Gastrocnemius medialis (tissue), 4 donors: ENCODE measurements at regions not wholly inside any gene's neighbourhood (a gene's known extent, or its start where the extent isn't known, plus 50 kb on each side); places are given as distances from the start of the nearest gene placed in this dataset.

Experiments
- CTCF ChIP-seq, 5 experiments: fragments of 450-650 bp in 3 of 5; fragments of 200-600 bp in 2 of 5; sonication (generic) in 2 of 5; IDR thresholded peaks in 4 of 5; conservative IDR thresholded peaks in 1 of 5; 1 replicate in 4 of 5; 2 replicates in 1 of 5; pipeline ENCODE4 v1.5.1; 2016 to 2019; ENCODE audit warnings: antibody characterized with exemption in 5 of 5, mild to moderate bottlenecking in 3 of 5, moderate library complexity in 3 of 5
- POLR2A ChIP-seq, 2 donors: fragments of 450-650 bp; IDR thresholded peaks; one replicate each; pipeline ENCODE4 v1.6.1; 2017; ENCODE audit warnings: antibody characterized with exemption in 2 of 2, mild to moderate bottlenecking in 2 of 2, moderate library complexity in 2 of 2

GRCh38 chr2:184261331-184261730 lies 337.0 kb upstream of the ZNF804A start:
- no peak for TF ChIP-seq CTCF (IDR thresholded peaks at IDR 0.05 in 4 of 5, conservative IDR thresholded peaks at IDR 0.05 in 1 of 5)
- no peak for TF ChIP-seq POLR2A (IDR thresholded peaks at IDR 0.05)
